ENCODE measurements at regions not wholly inside any gene's neighbourhood (a gene's known extent, or its start where the extent isn't known, plus 50 kb on each side); places are given as distances from the start of the nearest gene placed in this dataset.

- no peaks in the 10 kb centered on the region for H4K20me1 ChIP-seq (ENCODE audit: insufficient read depth, low read length)
- H3K27me3 ChIP-seq (replicated peaks; ENCODE audit: insufficient read depth, low read length), result no peaks in the 10 kb centered on the region
- H3K79me2 ChIP-seq (ENCODE audit: low read length), result no peaks in the 10 kb centered on the region
- H3K36me3 ChIP-seq (replicated peaks; ENCODE audit: insufficient read depth, low read length), result no peaks in the 10 kb centered on the region
- no peak overlapping the region for H3K27ac ChIP-seq (ENCODE audit: low read length)
- no peak overlapping the region for H3K9ac ChIP-seq (ENCODE audit: low read length)
- no peak for TF ChIP-seq EZH2phosphoT487 (IDR thresholded peaks at IDR 0.05; ENCODE audit: low read length)
- no peak for TF ChIP-seq CTCF (IDR thresholded peaks at IDR 0.05; ENCODE audit: low read length)
- no peak for TF ChIP-seq EZH2 (optimal IDR thresholded peaks at IDR 0.05; ENCODE audit: low read depth, low read length)
- DNase-seq, result no peak
- H3K4me1 ChIP-seq (ENCODE audit: low read length), result no peaks in the 10 kb centered on the region
- no peaks in the 10 kb centered on the region for H3F3A ChIP-seq (ENCODE audit: insufficient read depth, low read length)
- no peaks in the 10 kb centered on the region for H3K9me3 ChIP-seq (replicated peaks; ENCODE audit: insufficient read depth, low read length)
- no peak overlapping the region for H2AFZ ChIP-seq (ENCODE audit: low read length)
- no peak overlapping the region for H3K4me2 ChIP-seq (ENCODE audit: low read depth, low read length)
- no peak overlapping the region for H3K4me3 ChIP-seq (ENCODE audit: low read length)
- no peaks in the 10 kb centered on the region for H3K9me2 ChIP-seq (replicated peaks; ENCODE audit: insufficient read depth, low read length)
Observed at GRCh38 chr12:13702381-13702780, 279.0 kb downstream of the GRIN2B start.

- no peak overlapping the region for H3K4me3 ChIP-seq (ENCODE audit: low read length)
- no peak overlapping the region for H3K27ac ChIP-seq (ENCODE audit: low read length)
- H3K9me3 ChIP-seq (replicated peaks; ENCODE audit: insufficient read depth, low read length), result no peaks in the 10 kb centered on the region
- DNase-seq, result no peak
- no peaks in the 10 kb centered on the region for H4K20me1 ChIP-seq (ENCODE audit: insufficient read depth, low read length)
- H3K9ac ChIP-seq (ENCODE audit: low read length), result no peak overlapping the region
- no peaks in the 10 kb centered on the region for H3F3A ChIP-seq (ENCODE audit: insufficient read depth, low read length)
- H3K4me1 ChIP-seq (ENCODE audit: low read length), result no peaks in the 10 kb centered on the region
- TF ChIP-seq EZH2phosphoT487 (IDR thresholded peaks at IDR 0.05; ENCODE audit: low read length) (no peak), CTCF (IDR thresholded peaks at IDR 0.05; ENCODE audit: low read length) (no peak), EZH2 (optimal IDR thresholded peaks at IDR 0.05; ENCODE audit: low read depth, low read length) (no peak)
- no peaks in the 10 kb centered on the region for H3K79me2 ChIP-seq (ENCODE audit: low read length)
- no peak overlapping the region for H2AFZ ChIP-seq (ENCODE audit: low read length)
- no peak overlapping the region for H3K4me2 ChIP-seq (ENCODE audit: low read depth, low read length)
- no peaks in the 10 kb centered on the region for H3K9me2 ChIP-seq (replicated peaks; ENCODE audit: insufficient read depth, low read length)
- no peaks in the 10 kb centered on the region for H3K36me3 ChIP-seq (replicated peaks; ENCODE audit: insufficient read depth, low read length)
- no peaks in the 10 kb centered on the region for H3K27me3 ChIP-seq (replicated peaks; ENCODE audit: insufficient read depth, low read length)
Observed at GRCh38 chr12:13701502-13701901, 279.9 kb downstream of the GRIN2B start.

GRCh38 chr12:13697973-13698372, 283.4 kb downstream of the GRIN2B start:
- H3K36me3 ChIP-seq (replicated peaks; ENCODE audit: insufficient read depth, low read length), result no peaks in the 10 kb centered on the region
- no peaks in the 10 kb centered on the region for H3K9me2 ChIP-seq (replicated peaks; ENCODE audit: insufficient read depth, low read length)
- H3K4me3 ChIP-seq (ENCODE audit: low read length), result no peak overlapping the region
- no peak for DNase-seq
- H3F3A ChIP-seq (ENCODE audit: insufficient read depth, low read length), result no peaks in the 10 kb centered on the region
- no peaks in the 10 kb centered on the region for H3K79me2 ChIP-seq (ENCODE audit: low read length)
- TF ChIP-seq CTCF (IDR thresholded peaks at IDR 0.05; ENCODE audit: low read length), result no peak
- TF ChIP-seq EZH2phosphoT487 (IDR thresholded peaks at IDR 0.05; ENCODE audit: low read length), result no peak
- TF ChIP-seq EZH2 (optimal IDR thresholded peaks at IDR 0.05; ENCODE audit: low read depth, low read length), result no peak
- H3K9ac ChIP-seq (ENCODE audit: low read length), result no peak overlapping the region
- no peaks in the 10 kb centered on the region for H3K27me3 ChIP-seq (replicated peaks; ENCODE audit: insufficient read depth, low read length)
- H3K27ac ChIP-seq (ENCODE audit: low read length), result no peak overlapping the region
- H4K20me1 ChIP-seq (ENCODE audit: insufficient read depth, low read length), result no peaks in the 10 kb centered on the region
- no peaks in the 10 kb centered on the region for H3K4me1 ChIP-seq (ENCODE audit: low read length)
- no peak overlapping the region for H3K4me2 ChIP-seq (ENCODE audit: low read depth, low read length)
- no peaks in the 10 kb centered on the region for H3K9me3 ChIP-seq (replicated peaks; ENCODE audit: insufficient read depth, low read length)
- H2AFZ ChIP-seq (ENCODE audit: low read length), result no peak overlapping the region

Measured in MM.1S (cell line).